RWPE2 (cell line): ENCODE measurements at regions not wholly inside any gene's neighbourhood (a gene's known extent, or its start where the extent isn't known, plus 50 kb on each side); places are given as distances from the start of the nearest gene placed in this dataset.

Source experiments
- ATAC-seq: fragments of 200-7000 bp; cut with Tn5 transposase; 3 replicates; pipeline ENCODE4 v1.9.1; 2021; ENCODE audit warnings: low read depth
- DNase-seq: peaks from one replicate; pipeline ENCODE4 v3.0.0-alpha.2; 2020; ENCODE audit warnings: low spot score
- H3K27ac ChIP-seq: fragments of 450-650 bp; 2 replicates; pipeline ENCODE4 v1.5.1; 2017; ENCODE audit warnings: mild to moderate bottlenecking; ENCODE audit not compliant: poor library complexity, severe bottlenecking
- H3K27me3 ChIP-seq: fragments of 250-450 bp; sonication (Bioruptor Pico); 2 replicates; pipeline ENCODE4 v1.5.1; 2021; ENCODE audit warnings: mild to moderate bottlenecking, moderate library complexity; ENCODE audit not compliant: insufficient read depth, poor library complexity, severe bottlenecking
- H3K36me3 ChIP-seq: fragments of 250-450 bp; sonication (Bioruptor Pico); 2 replicates; pipeline ENCODE4 v1.5.1; 2020; ENCODE audit warnings: low read depth, mild to moderate bottlenecking, moderate library complexity
- H3K4me1 ChIP-seq: fragments of 250-450 bp; sonication (Bioruptor Pico); 2 replicates; pipeline ENCODE4 v1.5.1; 2021; ENCODE audit warnings: mild to moderate bottlenecking, moderate library complexity; ENCODE audit not compliant: insufficient read depth, poor library complexity, severe bottlenecking
- H3K4me3 ChIP-seq: fragments of 250-450 bp; sonication (Bioruptor Pico); 2 replicates; pipeline ENCODE4 v1.5.1; 2021; ENCODE audit warnings: mild to moderate bottlenecking, moderate library complexity; ENCODE audit not compliant: severe bottlenecking
- H3K9me3 ChIP-seq: fragments of 250-450 bp; sonication (Bioruptor Pico); 2 replicates; pipeline ENCODE4 v1.5.1; 2021; ENCODE audit warnings: mild to moderate bottlenecking, moderate library complexity; ENCODE audit not compliant: severe bottlenecking
- CTCF ChIP-seq: fragments of 450-650 bp; IDR thresholded peaks from one replicate; pipeline ENCODE4 v1.5.1; 2017; ENCODE audit warnings: mild to moderate bottlenecking, moderate library complexity; ENCODE audit not compliant: poor library complexity, severe bottlenecking

DNA sequence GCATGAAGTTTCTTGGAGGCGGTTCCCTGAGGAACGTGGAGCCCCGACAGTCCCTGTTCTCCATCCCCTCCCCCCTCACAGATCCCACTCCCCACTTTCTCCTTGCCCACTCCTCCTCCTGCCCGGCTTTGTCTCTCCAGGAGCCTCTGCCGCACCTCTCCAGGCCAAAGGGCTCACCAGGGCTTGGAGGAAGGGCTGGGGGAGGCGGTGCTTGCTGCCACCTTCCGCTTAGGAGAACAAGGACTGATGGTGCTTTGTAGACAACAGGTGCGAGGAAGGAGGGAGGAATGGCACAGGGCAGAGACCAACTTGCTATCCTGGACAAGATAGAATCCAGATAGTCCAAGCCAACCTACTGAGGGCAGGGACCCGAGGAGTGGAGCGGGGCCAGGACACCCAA, 103.5 kb upstream of the SMAD3 start:
- TF ChIP-seq CTCF, result no peak
- no peaks in the 10 kb centered on the region for H3K36me3 ChIP-seq
- no peak overlapping the region for H3K4me3 ChIP-seq
- no peaks in the 10 kb centered on the region for H3K9me3 ChIP-seq
- DNase-seq (peak; percentile 55), ATAC-seq (no peak)
- H3K27me3 ChIP-seq, result no peaks in the 10 kb centered on the region
- H3K27ac ChIP-seq, result no peak overlapping the region
- peaks cover 5% of the 10 kb centered on the region for H3K4me1 ChIP-seq

GRCh38 chr15:66962522-66962921, 102.9 kb upstream of the SMAD3 start:
- H3K27me3 ChIP-seq, result no peaks in the 10 kb centered on the region
- H3K27ac ChIP-seq, result no peak overlapping the region
- H3K4me3 ChIP-seq, result no peak overlapping the region
- DNase-seq (no peak), ATAC-seq (no peak)
- no peak for TF ChIP-seq CTCF
- H3K36me3 ChIP-seq, result no peaks in the 10 kb centered on the region
- no peaks in the 10 kb centered on the region for H3K9me3 ChIP-seq
- H3K4me1 ChIP-seq, result no peaks in the 10 kb centered on the region

DNA sequence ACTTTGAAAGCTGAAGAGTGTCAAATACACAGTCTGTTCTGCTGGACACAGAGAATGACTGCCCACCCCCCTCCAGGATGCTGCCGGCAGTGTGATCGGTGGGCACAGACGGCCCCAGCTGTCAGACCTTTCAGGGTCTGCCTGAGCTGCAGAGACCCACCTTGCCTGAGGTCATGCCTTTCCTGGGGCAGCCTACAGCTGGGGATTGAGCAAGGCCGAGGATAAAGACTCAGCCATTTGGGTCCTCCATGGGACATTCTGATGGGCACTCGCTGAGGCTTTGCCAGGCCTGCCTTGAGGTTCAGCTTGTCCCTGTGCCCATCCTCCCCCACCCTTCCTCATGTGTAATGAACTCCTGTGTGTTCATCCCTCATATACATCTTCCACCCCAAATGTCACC, 102.3 kb upstream of the SMAD3 start:
- H3K4me3 ChIP-seq, result no peak overlapping the region
- H3K9me3 ChIP-seq, result no peaks in the 10 kb centered on the region
- H3K27ac ChIP-seq, result no peak overlapping the region
- DNase-seq, result no peak
- no peak for TF ChIP-seq CTCF
- ATAC-seq, result no peak
- H3K4me1 ChIP-seq, result no peaks in the 10 kb centered on the region
- H3K36me3 ChIP-seq, result no peaks in the 10 kb centered on the region
- H3K27me3 ChIP-seq, result no peaks in the 10 kb centered on the region

- H3K4me3 ChIP-seq, result no peak overlapping the region
- H3K36me3 ChIP-seq, result no peaks in the 10 kb centered on the region
Measured at GRCh38 chr15:66963710-66964109, 101.7 kb upstream of the SMAD3 start.

More at GRCh38 chr15:66963710-66964109, 101.7 kb upstream of the SMAD3 start:
- ATAC-seq (no peak), DNase-seq (no peak)
- Histone ChIP-seq H3K9me3 (no peaks in the 10 kb centered on the region), H3K4me1 (no peaks in the 10 kb centered on the region), H3K27me3 (no peaks in the 10 kb centered on the region), H3K27ac (no peak overlapping the region)
- TF ChIP-seq CTCF, result no peak
